Testis (tissue), 2 donors: ENCODE measurements at regions not wholly inside any gene's neighbourhood (a gene's known extent, or its start where the extent isn't known, plus 50 kb on each side); places are given as distances from the start of the nearest gene placed in this dataset.

Experiments
- CTCF ChIP-seq, 3 experiments: fragments of 450-650 bp in 2 of 3; fragments of 200-600 bp in 1 of 3; sonication (generic) in 1 of 3; IDR thresholded peaks; one replicate each; pipeline ENCODE4 v1.5.1; 2016 to 2019; ENCODE audit warnings: antibody characterized with exemption in 3 of 3, mild to moderate bottlenecking in 2 of 3, moderate library complexity in 1 of 3
- POLR2A ChIP-seq: fragments of 450-650 bp; IDR thresholded peaks from one replicate; pipeline ENCODE4 v1.6.1; 2017; ENCODE audit warnings: antibody characterized with exemption, mild to moderate bottlenecking, moderate library complexity

- TF ChIP-seq POLR2A (no peak), CTCF (IDR thresholded peaks at IDR 0.05) (no peak)
Observed at GRCh38 chrX:35617836-35618235, 180.3 kb upstream of the MAGEB16 start.
